Neural progenitor cell (in vitro differentiated cells): ENCODE measurements at regions not wholly inside any gene's neighbourhood (a gene's known extent, or its start where the extent isn't known, plus 50 kb on each side); places are given as distances from the start of the nearest gene placed in this dataset.
A peak's percentile ranks its signal among the peaks of the same experiment; 100 is the strongest.

Experiments
- DNase-seq: peaks from one replicate; pipeline ENCODE4 v3.0.0-alpha.2; 2016; ENCODE audit warnings: low spot score
- H2AFZ ChIP-seq: fragments of 200-600 bp; sonication (generic); replicated peaks from 2 replicates; pipeline ENCODE4 v1.6.1; 2016; ENCODE audit warnings: antibody characterized with exemption
- H3F3A ChIP-seq: fragments of 200-600 bp; sonication (generic); 2 replicates; pipeline ENCODE4 v1.6.1; 2016; ENCODE audit warnings: antibody characterized with exemption, low read depth
- H3K27ac ChIP-seq: fragments of 200-600 bp; sonication (generic); 2 replicates; pipeline ENCODE4 v1.5.1; 2016; ENCODE audit warnings: mild to moderate bottlenecking
- H3K27me3 ChIP-seq: fragments of 200-600 bp; sonication (generic); 2 replicates; pipeline ENCODE4 v1.6.1; 2016; ENCODE audit warnings: mild to moderate bottlenecking, moderate library complexity
- H3K36me3 ChIP-seq: fragments of 200-600 bp; sonication (generic); 2 replicates; pipeline ENCODE4 v1.5.1; 2016
- H3K4me1 ChIP-seq: fragments of 200-600 bp; sonication (generic); 2 replicates; pipeline ENCODE4 v1.6.1; 2016; ENCODE audit warnings: mixed run types
- H3K4me2 ChIP-seq: fragments of 200-600 bp; sonication (generic); 2 replicates; pipeline ENCODE4 v1.6.1; 2016
- H3K4me3 ChIP-seq: fragments of 200-600 bp; sonication (generic); 2 replicates; pipeline ENCODE4 v1.5.1; 2016
- H3K79me2 ChIP-seq: fragments of 200-600 bp; sonication (generic); 2 replicates; pipeline ENCODE4 v1.6.1; 2016; ENCODE audit warnings: low read depth
- H3K9ac ChIP-seq: fragments of 200-600 bp; sonication (generic); 2 replicates; pipeline ENCODE4 v1.6.1; 2016
- H3K9me3 ChIP-seq: fragments of 200-600 bp; sonication (generic); 2 replicates; pipeline ENCODE4 v1.5.1; 2016; ENCODE audit warnings: low read depth
- H4K20me1 ChIP-seq: fragments of 200-600 bp; sonication (generic); 2 replicates; pipeline ENCODE4 v1.6.1; 2016; ENCODE audit warnings: low read depth
- H3K27ac Mint-ChIP-seq: 3 replicates; pipeline ENCODE4 v1.8.0; 2021; ENCODE audit warnings: mixed read lengths
- H3K27me3 Mint-ChIP-seq: 2 replicates; pipeline ENCODE4 v1.8.0; 2022; ENCODE audit warnings: low read depth, mild to moderate bottlenecking, inconsistent platforms, moderate library complexity, mixed read lengths; ENCODE audit not compliant: insufficient read depth
- H3K36me3 Mint-ChIP-seq: 3 replicates; pipeline ENCODE4 v1.8.0; 2021; ENCODE audit warnings: mixed read lengths
- H3K4me1 Mint-ChIP-seq: 3 replicates; pipeline ENCODE4 v1.8.0; 2021; ENCODE audit warnings: mixed read lengths
- H3K4me3 Mint-ChIP-seq: 3 replicates; pipeline ENCODE4 v1.8.0; 2021; ENCODE audit warnings: mild to moderate bottlenecking, moderate library complexity, mixed read lengths
- H3K9me3 Mint-ChIP-seq: 3 replicates; pipeline ENCODE4 v1.8.0; 2020; ENCODE audit warnings: mixed read lengths
- CTCF ChIP-seq: fragments of 200-600 bp; sonication (generic); IDR thresholded peaks from 2 replicates; pipeline ENCODE4 v1.5.1; 2017; ENCODE audit warnings: antibody characterized with exemption, mild to moderate bottlenecking
- EZH2 ChIP-seq: fragments of 200-600 bp; sonication (generic); IDR thresholded peaks from 2 replicates; pipeline ENCODE4 v1.6.1; 2017; ENCODE audit warnings: antibody characterized with exemption, mild to moderate bottlenecking, moderate library complexity
- EZH2phosphoT487 ChIP-seq: fragments of 200-600 bp; sonication (generic); IDR thresholded peaks from 2 replicates; pipeline ENCODE4 v1.6.1; 2017; ENCODE audit warnings: antibody characterized with exemption

DNA sequence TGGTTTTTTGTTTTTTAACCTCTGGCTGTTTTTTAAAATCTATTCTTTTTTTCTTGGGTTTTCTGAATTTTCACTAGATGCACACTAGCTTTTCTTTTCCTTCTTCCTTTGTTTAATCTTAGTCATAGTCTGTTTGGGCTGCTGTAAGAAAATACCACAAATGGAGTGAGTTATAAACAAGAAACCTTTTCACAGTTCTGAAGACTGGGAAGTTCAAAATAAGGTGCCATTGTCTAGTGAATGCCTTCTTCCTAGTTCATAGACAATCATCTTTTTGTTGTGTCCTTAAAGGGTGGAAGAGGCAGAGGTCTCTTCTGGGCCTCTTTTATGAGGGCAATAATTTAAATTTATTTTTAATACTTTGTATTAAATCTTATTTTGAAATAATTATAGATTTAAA lies 532.9 kb upstream of the ANO5 start:
- Mint-ChIP-seq H3K27me3 (no peaks in the 10 kb centered on the region), H3K4me3 (no peak overlapping the region), H3K9me3 (no peaks in the 10 kb centered on the region), H3K36me3 (no peaks in the 10 kb centered on the region), H3K27ac (no peak overlapping the region), H3K4me1 (no peaks in the 10 kb centered on the region)
- Histone ChIP-seq H4K20me1 (no peaks in the 10 kb centered on the region), H3K4me2 (no peak overlapping the region), H3K9ac (no peak overlapping the region), H3K36me3 (no peaks in the 10 kb centered on the region), H3K9me3 (no peaks in the 10 kb centered on the region), H3F3A (no peaks in the 10 kb centered on the region), H3K27me3 (no peaks in the 10 kb centered on the region), H2AFZ (peak overlapping the region; percentile 45), H3K4me3 (no peak overlapping the region), H3K79me2 (no peaks in the 10 kb centered on the region), H3K27ac (no peak overlapping the region), H3K4me1 (no peaks in the 10 kb centered on the region)
- no peak for DNase-seq
- TF ChIP-seq CTCF: no peak
- TF ChIP-seq EZH2: no peak
- TF ChIP-seq EZH2phosphoT487: no peak

GRCh38 chr11:21675049-21675616 lies 517.8 kb upstream of the ANO5 start:
- no peaks in the 10 kb centered on the region for H4K20me1 ChIP-seq
- H3K27me3 ChIP-seq: no peaks in the 10 kb centered on the region
- no peak for DNase-seq
- no peak overlapping the region for H3K9ac ChIP-seq
- no peak overlapping the region for H3K4me3 ChIP-seq
- no peaks in the 10 kb centered on the region for H3F3A ChIP-seq
- H3K9me3 ChIP-seq: no peaks in the 10 kb centered on the region
- no peak overlapping the region for H3K4me2 ChIP-seq
- no peak overlapping the region for H3K27ac ChIP-seq
- H2AFZ ChIP-seq: no peak overlapping the region
- no peaks in the 10 kb centered on the region for H3K36me3 Mint-ChIP-seq
- H3K27me3 Mint-ChIP-seq: no peaks in the 10 kb centered on the region
- no peaks in the 10 kb centered on the region for H3K79me2 ChIP-seq
- no peaks in the 10 kb centered on the region for H3K36me3 ChIP-seq
- H3K4me1 Mint-ChIP-seq: no peaks in the 10 kb centered on the region
- TF ChIP-seq CTCF (no peak), EZH2phosphoT487 (no peak), EZH2 (no peak)
- no peak overlapping the region for H3K27ac Mint-ChIP-seq
- H3K4me1 ChIP-seq: no peaks in the 10 kb centered on the region
- H3K9me3 Mint-ChIP-seq: peaks cover 2% of the 10 kb centered on the region
- H3K4me3 Mint-ChIP-seq: no peak overlapping the region

GRCh38 chr11:21687643-21688042 lies 505.2 kb upstream of the ANO5 start:
- H3K27ac Mint-ChIP-seq: no peak overlapping the region
- Histone ChIP-seq H3K9ac (no peak overlapping the region), H3K27ac (no peak overlapping the region), H4K20me1 (no peaks in the 10 kb centered on the region), H3K4me2 (no peak overlapping the region), H2AFZ (no peak overlapping the region), H3K9me3 (no peaks in the 10 kb centered on the region), H3K36me3 (no peaks in the 10 kb centered on the region), H3K4me1 (no peaks in the 10 kb centered on the region), H3K4me3 (no peak overlapping the region), H3F3A (no peaks in the 10 kb centered on the region), H3K79me2 (no peaks in the 10 kb centered on the region), H3K27me3 (no peaks in the 10 kb centered on the region)
- no peaks in the 10 kb centered on the region for H3K27me3 Mint-ChIP-seq
- no peak overlapping the region for H3K4me3 Mint-ChIP-seq
- no peak for DNase-seq
- no peaks in the 10 kb centered on the region for H3K4me1 Mint-ChIP-seq
- peaks cover 3% of the 10 kb centered on the region for H3K9me3 Mint-ChIP-seq
- TF ChIP-seq CTCF (no peak), EZH2 (no peak)
- H3K36me3 Mint-ChIP-seq: no peaks in the 10 kb centered on the region
